Common myeloid progenitor, CD34-positive (primary cell): ENCODE measurements at regions not wholly inside any gene's neighbourhood (a gene's known extent, or its start where the extent isn't known, plus 50 kb on each side); places are given as distances from the start of the nearest gene placed in this dataset.

Experiments used
- CTCF ChIA-PET: fragments of 350-600 bp; sonication (Branson Sonifier 250); formaldehyde crosslinking; loops from one replicate; lab custom pipeline; 2021; ENCODE audit warnings: antibody characterized with exemption; lab: Charles Lee
- POLR2A ChIA-PET: fragments of 350-600 bp; sonication (Branson Sonifier 250); formaldehyde crosslinking; loops from one replicate; lab custom pipeline; 2021; ENCODE audit warnings: antibody characterized with exemption; lab: Charles Lee
- DNase-seq, 3 donors: peaks; one replicate each; pipeline versions ENCODE4 v3.0.0 to v3.0.0-alpha.2; 2013
- H3K27ac ChIP-seq, 2 experiments: 1 replicate in 1 of 2; 2 replicates in 1 of 2; pipeline ENCODE4 v1.7.0; 2013; ENCODE audit warnings: inconsistent platforms in 2 of 2, low read length in 2 of 2, mild to moderate bottlenecking in 2 of 2, low read depth in 1 of 2, moderate library complexity in 1 of 2; ENCODE audit not compliant: severe bottlenecking in 2 of 2, insufficient read depth in 1 of 2, poor library complexity in 1 of 2
- H3K27me3 ChIP-seq, 5 experiments: replicated peaks in 2 of 5; 1 replicate in 3 of 5; 2 replicates in 2 of 5; pipeline versions ENCODE4 v1.6.1 to v1.7.0; 2013; ENCODE audit warnings: low read length in 4 of 5, mild to moderate bottlenecking in 2 of 5, moderate library complexity in 2 of 5, inconsistent platforms in 1 of 5; ENCODE audit not compliant: insufficient read depth in 5 of 5, control insufficient read depth in 4 of 5
- H3K36me3 ChIP-seq, 4 experiments: 1 replicate in 2 of 4; 2 replicates in 2 of 4; pipeline versions ENCODE4 v1.6.1 to v1.7.0; 2013; ENCODE audit warnings: low read length in 3 of 4, control low read depth in 1 of 4, mild to moderate bottlenecking in 1 of 4; ENCODE audit not compliant: control insufficient read depth in 4 of 4, insufficient read depth in 4 of 4
- H3K4me1 ChIP-seq, 4 experiments: 1 replicate in 3 of 4; 2 replicates in 1 of 4; pipeline versions ENCODE4 v1.6.1 to v1.7.1; 2013; ENCODE audit warnings: low read length in 3 of 4, mild to moderate bottlenecking in 3 of 4, control low read depth in 1 of 4, inconsistent platforms in 1 of 4, moderate library complexity in 1 of 4; ENCODE audit not compliant: control insufficient read depth in 4 of 4, insufficient read depth in 4 of 4; ENCODE audit errors: control extremely low read depth in 1 of 4
- H3K4me3 ChIP-seq, 7 experiments: 1 replicate in 4 of 7; 2 replicates in 3 of 7; pipeline versions ENCODE4 v1.5.1 to v1.7.0; 2013; ENCODE audit warnings: mild to moderate bottlenecking in 7 of 7, low read length in 6 of 7, moderate library complexity in 6 of 7, inconsistent platforms in 2 of 7, low read depth in 2 of 7, control low read depth in 1 of 7; ENCODE audit not compliant: insufficient read depth in 4 of 7, control insufficient read depth in 1 of 7; ENCODE audit errors: extremely low read depth in 1 of 7
- H3K9me3 ChIP-seq, 5 experiments: 1 replicate in 4 of 5; 2 replicates in 1 of 5; pipeline versions ENCODE4 v1.6.1 to v1.7.1; 2013; ENCODE audit warnings: low read length in 4 of 5, mild to moderate bottlenecking in 2 of 5, inconsistent platforms in 1 of 5, low read depth in 1 of 5, moderate library complexity in 1 of 5; ENCODE audit not compliant: control insufficient read depth in 4 of 5, insufficient read depth in 2 of 5; ENCODE audit errors: control extremely low read depth in 1 of 5
- WGBS: methylation state at CpG from one replicate; pipeline ENCODE4 v1.1.5; 2013; ENCODE audit not compliant: insufficient coverage; 5-methylcytosine and 5-hydroxymethylcytosine counted together

DNA sequence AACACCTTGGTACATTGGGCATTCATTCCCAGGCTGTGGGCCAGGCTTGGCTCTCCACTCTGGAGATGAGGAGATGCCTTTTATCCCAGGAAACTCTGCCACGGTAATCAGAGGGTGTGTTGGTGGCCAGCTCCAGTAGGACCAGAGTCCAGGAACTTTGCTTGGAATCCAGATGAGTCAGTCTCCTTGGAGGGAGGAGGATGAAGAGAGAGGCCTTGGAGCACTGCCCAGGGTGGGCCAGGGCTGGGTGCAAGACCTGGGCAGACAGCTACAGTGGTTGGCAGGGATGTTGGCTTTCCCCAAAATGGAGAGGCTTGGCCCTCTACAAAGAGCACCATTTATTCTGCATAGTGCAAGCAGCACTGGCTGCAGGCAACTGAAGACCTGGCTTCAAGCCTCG, 209.0 kb downstream of the RGS9 start:
- Histone ChIP-seq H3K9me3 (peaks cover 0 to 5% (median 0%) of the 10 kb centered on the region in 5 experiments), H3K4me3 (no peak overlapping the region), H3K36me3 (no peaks in the 10 kb centered on the region), H3K27me3 (peaks cover 0 to 8% (median 7%) of the 10 kb centered on the region in 5 experiments), H3K27ac (no peak overlapping the region), H3K4me1 (no peaks in the 10 kb centered on the region)
- POLR2A ChIA-PET, result no interaction called here
- DNase-seq, result no peak
- 83% methylated on average over 1 of the region's 2 CpGs for WGBS
- CTCF ChIA-PET, result no interaction called here

DNA sequence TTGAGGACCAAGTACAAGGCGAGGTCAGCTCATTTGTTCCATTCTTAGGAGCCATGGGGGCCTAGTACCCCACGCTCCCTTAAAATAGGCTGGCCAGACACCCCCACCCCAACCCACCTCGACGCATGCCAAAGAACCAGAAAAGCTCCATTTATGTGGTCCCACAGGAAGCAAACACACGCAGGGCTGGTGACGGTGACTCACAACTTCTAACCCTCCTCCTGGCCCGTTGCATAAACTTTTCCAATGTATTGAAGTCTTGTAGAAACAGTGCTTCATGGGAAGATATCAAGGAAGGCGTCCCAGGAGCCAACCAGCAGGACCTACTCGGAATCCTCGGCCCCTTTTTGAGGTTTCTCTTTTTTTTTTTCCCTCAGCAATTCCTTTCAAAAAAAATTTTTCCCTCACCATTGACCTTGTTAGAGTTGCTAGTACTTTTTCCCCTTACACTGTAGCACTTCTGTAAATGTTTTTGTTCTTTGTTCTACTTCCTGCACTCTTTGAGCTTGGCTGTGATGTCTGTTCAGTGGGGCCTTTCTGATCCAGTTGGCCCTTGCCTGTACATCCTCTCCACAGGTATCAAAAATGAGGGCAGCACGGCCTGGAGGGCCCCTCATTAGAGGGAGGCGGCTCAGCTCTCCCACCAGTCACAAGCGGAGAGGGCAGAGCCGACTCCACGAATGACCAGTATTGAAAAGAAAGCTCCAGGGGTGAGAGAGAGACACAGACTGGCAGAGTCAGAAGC, 208.3 kb downstream of the RGS9 start:
- no peaks in the 10 kb centered on the region for H3K4me1 ChIP-seq
- ChIA-PET POLR2A (no interaction called here), CTCF (no interaction called here)
- DNase-seq, result no peak
- no peaks in the 10 kb centered on the region for H3K36me3 ChIP-seq
- peaks cover 0 to 8% (median 7%) of the 10 kb centered on the region in 5 experiments for H3K27me3 ChIP-seq
- peaks cover 0 to 6% (median 0%) of the 10 kb centered on the region in 5 experiments for H3K9me3 ChIP-seq
- H3K27ac ChIP-seq, result no peak overlapping the region
- 83% methylated on average over 6 of the region's 15 CpGs for whole genome bisulfite sequencing
- H3K4me3 ChIP-seq, result no peak overlapping the region

DNA sequence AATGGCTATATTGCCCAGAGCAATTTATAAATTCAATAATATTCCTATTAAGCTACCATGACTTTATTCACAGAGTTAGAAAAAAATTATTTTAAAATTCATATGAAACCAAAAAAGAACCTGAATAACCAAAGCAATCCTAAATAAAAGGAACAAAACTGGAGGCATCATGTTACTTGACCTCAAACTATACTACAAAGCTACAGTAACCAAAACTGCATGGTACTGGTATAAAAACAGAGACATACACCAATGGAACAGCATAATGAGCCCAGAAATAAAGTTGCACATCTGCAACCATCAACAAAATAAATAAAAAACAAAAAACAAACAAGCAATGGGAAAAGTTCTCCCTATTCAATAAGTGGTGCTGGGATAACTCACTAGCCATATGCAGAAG, 203.2 kb downstream of the RGS9 start:
- Histone ChIP-seq H3K9me3 (peaks cover 0 to 8% (median 1%) of the 10 kb centered on the region in 5 experiments), H3K27me3 (peaks cover 0 to 4% (median 0%) of the 10 kb centered on the region in 5 experiments), H3K36me3 (no peaks in the 10 kb centered on the region), H3K27ac (no peak overlapping the region), H3K4me1 (no peaks in the 10 kb centered on the region), H3K4me3 (no peak overlapping the region)
- ChIA-PET POLR2A (no interaction called here), CTCF (no interaction called here)
- DNase-seq, result no peak

DNA sequence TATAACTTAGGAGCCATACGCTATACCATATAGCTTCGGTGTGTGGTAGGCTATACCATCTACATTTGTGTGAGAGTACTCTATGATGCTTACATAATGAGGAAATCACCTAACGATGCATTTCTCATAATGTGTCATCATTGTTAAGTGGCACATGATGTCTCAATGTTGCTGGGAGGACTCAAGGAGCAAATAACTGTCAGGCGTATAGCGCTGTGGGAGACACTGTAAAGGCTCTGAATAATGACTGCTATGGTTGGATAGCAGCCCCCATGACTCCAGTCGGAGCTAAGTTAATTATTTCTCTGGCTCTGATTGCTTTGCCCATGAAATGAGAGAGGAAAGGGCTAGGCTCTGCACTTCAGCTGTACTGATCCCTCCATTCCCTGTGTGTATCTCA, 197.2 kb downstream of the RGS9 start:
- 88% methylated on average over 6 of the region's 6 CpGs for WGBS
- Histone ChIP-seq H3K9me3 (peaks cover 0 to 8% (median 1%) of the 10 kb centered on the region in 5 experiments), H3K4me3 (no peak overlapping the region), H3K27me3 (peaks cover 0 to 7% (median 0%) of the 10 kb centered on the region in 5 experiments), H3K36me3 (no peaks in the 10 kb centered on the region), H3K4me1 (no peaks in the 10 kb centered on the region), H3K27ac (no peak overlapping the region)
- ChIA-PET CTCF (no interaction called here), POLR2A (no interaction called here)
- DNase-seq, result no peak

GRCh38 chr17:65332779-65333178, 195.6 kb downstream of the RGS9 start:
- H3K4me3 ChIP-seq, result no peak overlapping the region
- no peaks in the 10 kb centered on the region for H3K4me1 ChIP-seq
- ChIA-PET CTCF (no interaction called here), POLR2A (no interaction called here)
- peaks cover 0 to 6% (median 0%) of the 10 kb centered on the region in 5 experiments for H3K9me3 ChIP-seq
- WGBS, result no CpG with 5 or more reads among the region's 3 CpGs
- no peak overlapping the region for H3K27ac ChIP-seq
- DNase-seq, result no peak
- H3K27me3 ChIP-seq, result peaks cover 0 to 7% (median 0%) of the 10 kb centered on the region in 5 experiments
- H3K36me3 ChIP-seq, result no peaks in the 10 kb centered on the region

DNA sequence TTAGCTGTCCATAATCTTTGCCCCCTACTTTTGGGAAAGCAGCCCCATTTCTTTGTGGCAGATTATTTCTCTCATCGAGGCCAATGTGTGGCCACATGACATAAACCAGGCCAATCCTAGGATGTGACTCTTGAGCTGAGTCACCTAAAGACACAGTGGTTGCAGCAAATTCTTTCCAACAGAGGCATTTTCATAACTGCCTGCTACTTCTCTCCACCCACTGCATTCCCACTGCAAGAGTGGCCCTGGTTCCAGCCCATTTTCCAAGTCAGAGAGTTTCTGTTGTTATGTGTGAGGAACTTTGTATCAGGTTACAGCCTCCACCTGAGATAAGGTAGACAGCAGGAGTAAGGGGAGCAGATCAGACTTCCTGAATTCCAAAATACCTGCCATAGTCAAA, 195.2 kb downstream of the RGS9 start:
- DNase-seq, result no peak

DNA sequence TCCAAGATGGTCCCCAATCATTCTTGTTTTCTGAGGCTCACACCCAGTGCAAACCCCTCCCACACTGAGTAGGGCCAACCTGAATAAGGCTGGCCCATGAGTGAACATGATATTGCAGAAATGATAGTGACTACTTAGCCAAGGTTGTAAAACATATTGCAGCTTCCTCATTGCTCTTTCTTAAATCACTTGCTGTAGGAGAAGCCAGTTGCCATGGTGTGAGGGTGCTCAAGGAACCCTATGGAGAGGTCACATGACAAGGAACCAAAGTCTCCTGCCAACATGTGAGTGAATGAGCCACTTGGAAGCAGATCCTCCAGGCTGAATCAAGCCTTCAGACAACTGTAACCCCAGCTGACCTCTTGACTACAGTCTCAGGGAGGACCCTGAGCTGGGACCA, 191.4 kb downstream of the RGS9 start:
- POLR2A ChIA-PET, result no interaction called here
- H3K36me3 ChIP-seq, result no peaks in the 10 kb centered on the region
- H3K9me3 ChIP-seq, result peaks cover 0 to 6% (median 0%) of the 10 kb centered on the region in 5 experiments
- CTCF ChIA-PET, result no interaction called here
- H3K27ac ChIP-seq, result no peak overlapping the region
- H3K27me3 ChIP-seq, result peaks cover 0 to 7% (median 0%) of the 10 kb centered on the region in 5 experiments
- H3K4me1 ChIP-seq, result no peaks in the 10 kb centered on the region
- H3K4me3 ChIP-seq, result no peak overlapping the region
- DNase-seq, result no peak

More for the DNA sequence above, 195.2 kb downstream of the RGS9 start:
- ChIA-PET CTCF (no interaction called here), POLR2A (no interaction called here)
- no peaks in the 10 kb centered on the region for H3K4me1 ChIP-seq
- WGBS, result 100% methylated on average over 1 of the region's 1 CpG
- peaks cover 0 to 6% (median 0%) of the 10 kb centered on the region in 5 experiments for H3K9me3 ChIP-seq
- no peak overlapping the region for H3K4me3 ChIP-seq
- no peak overlapping the region for H3K27ac ChIP-seq
- H3K36me3 ChIP-seq, result no peaks in the 10 kb centered on the region
- peaks cover 0 to 7% (median 0%) of the 10 kb centered on the region in 5 experiments for H3K27me3 ChIP-seq
